ENCODE measurements at regions not wholly inside any gene's neighbourhood (a gene's known extent, or its start where the extent isn't known, plus 50 kb on each side); places are given as distances from the start of the nearest gene placed in this dataset.

GRCh38 chr21:27580276-27580675 lies 613.4 kb upstream of the ADAMTS5 start:
- TF ChIP-seq CTCF (IDR thresholded peaks at IDR 0.05) (no peak), POLR2A (IDR thresholded peaks at IDR 0.05) (no peak)
